Body of pancreas (tissue), 4 donors: ENCODE measurements at regions not wholly inside any gene's neighbourhood (a gene's known extent, or its start where the extent isn't known, plus 50 kb on each side); places are given as distances from the start of the nearest gene placed in this dataset.

Source experiments
- POLR2A ChIP-seq, 3 donors: fragments of 450-650 bp; IDR thresholded peaks; one replicate each; pipeline ENCODE4 v1.6.1; 2016; ENCODE audit warnings: antibody characterized with exemption in 3 of 3, mild to moderate bottlenecking in 2 of 3
- TF ChIP-seq, protein P1 (sequence below), 7 experiments: fragments of 450-650 bp in 4 of 7; fragments of 200-600 bp in 3 of 7; sonication (generic) in 3 of 7; IDR thresholded peaks; one replicate each; pipeline ENCODE4 v1.5.1; 2016 to 2019; ENCODE audit warnings: antibody characterized with exemption in 7 of 7

DNA sequence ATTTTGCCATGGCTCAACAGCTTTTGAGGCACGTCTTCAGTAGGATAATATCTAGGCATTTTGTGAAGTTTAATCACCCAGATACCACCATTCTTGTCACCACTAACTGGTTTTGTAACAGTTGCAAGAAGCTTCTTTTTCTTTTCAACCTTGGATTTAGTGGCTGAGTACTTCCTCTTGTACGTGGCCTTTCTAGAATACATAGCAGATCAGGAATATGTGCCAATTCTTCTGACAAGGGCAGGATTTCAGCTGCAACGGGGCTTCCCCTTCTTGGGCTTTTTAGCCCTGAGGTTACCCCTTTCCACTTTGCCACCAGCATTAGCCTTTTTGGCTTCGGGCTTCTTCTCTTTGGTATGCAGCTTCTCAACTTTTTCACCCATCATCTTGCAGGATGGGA, 79.3 kb upstream of the WARS2 start:
- TF ChIP-seq POLR2A (IDR thresholded peaks at IDR 0.05) = no peak
- TF ChIP-seq, protein P1, sequence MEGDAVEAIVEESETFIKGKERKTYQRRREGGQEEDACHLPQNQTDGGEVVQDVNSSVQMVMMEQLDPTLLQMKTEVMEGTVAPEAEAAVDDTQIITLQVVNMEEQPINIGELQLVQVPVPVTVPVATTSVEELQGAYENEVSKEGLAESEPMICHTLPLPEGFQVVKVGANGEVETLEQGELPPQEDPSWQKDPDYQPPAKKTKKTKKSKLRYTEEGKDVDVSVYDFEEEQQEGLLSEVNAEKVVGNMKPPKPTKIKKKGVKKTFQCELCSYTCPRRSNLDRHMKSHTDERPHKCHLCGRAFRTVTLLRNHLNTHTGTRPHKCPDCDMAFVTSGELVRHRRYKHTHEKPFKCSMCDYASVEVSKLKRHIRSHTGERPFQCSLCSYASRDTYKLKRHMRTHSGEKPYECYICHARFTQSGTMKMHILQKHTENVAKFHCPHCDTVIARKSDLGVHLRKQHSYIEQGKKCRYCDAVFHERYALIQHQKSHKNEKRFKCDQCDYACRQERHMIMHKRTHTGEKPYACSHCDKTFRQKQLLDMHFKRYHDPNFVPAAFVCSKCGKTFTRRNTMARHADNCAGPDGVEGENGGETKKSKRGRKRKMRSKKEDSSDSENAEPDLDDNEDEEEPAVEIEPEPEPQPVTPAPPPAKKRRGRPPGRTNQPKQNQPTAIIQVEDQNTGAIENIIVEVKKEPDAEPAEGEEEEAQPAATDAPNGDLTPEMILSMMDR (IDR thresholded peaks at IDR 0.05) = no peak
